ENCODE measurements at regions not wholly inside any gene's neighbourhood (a gene's known extent, or its start where the extent isn't known, plus 50 kb on each side); places are given as distances from the start of the nearest gene placed in this dataset.

GRCh38 chr2:160694221-160694620 lies 200.6 kb upstream of the RBMS1 start:
- TF ChIP-seq, protein P1, sequence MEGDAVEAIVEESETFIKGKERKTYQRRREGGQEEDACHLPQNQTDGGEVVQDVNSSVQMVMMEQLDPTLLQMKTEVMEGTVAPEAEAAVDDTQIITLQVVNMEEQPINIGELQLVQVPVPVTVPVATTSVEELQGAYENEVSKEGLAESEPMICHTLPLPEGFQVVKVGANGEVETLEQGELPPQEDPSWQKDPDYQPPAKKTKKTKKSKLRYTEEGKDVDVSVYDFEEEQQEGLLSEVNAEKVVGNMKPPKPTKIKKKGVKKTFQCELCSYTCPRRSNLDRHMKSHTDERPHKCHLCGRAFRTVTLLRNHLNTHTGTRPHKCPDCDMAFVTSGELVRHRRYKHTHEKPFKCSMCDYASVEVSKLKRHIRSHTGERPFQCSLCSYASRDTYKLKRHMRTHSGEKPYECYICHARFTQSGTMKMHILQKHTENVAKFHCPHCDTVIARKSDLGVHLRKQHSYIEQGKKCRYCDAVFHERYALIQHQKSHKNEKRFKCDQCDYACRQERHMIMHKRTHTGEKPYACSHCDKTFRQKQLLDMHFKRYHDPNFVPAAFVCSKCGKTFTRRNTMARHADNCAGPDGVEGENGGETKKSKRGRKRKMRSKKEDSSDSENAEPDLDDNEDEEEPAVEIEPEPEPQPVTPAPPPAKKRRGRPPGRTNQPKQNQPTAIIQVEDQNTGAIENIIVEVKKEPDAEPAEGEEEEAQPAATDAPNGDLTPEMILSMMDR (IDR thresholded peaks at IDR 0.05), result no peak
- TF ChIP-seq POLR2AphosphoS5 (IDR thresholded peaks at IDR 0.05; ENCODE audit: low read depth, low read length) (no peak), SIN3A (IDR thresholded peaks at IDR 0.05; ENCODE audit: borderline replicate concordance, insufficient read depth, low read depth, low read length) (no peak)

All from Panc1 (cell line).